H1 (cell line): ENCODE measurements at regions not wholly inside any gene's neighbourhood (a gene's known extent, or its start where the extent isn't known, plus 50 kb on each side); places are given as distances from the start of the nearest gene placed in this dataset.

Source experiments
- CTCF ChIA-PET: fragments of 300-600 bp; sonication (Branson Sonifier 250); formaldehyde crosslinking; loops from one replicate; lab custom pipeline; 2021; ENCODE audit not compliant: partially characterized antibody; lab: Charles Lee
- POLR2A ChIA-PET: fragments of 300-600 bp; sonication (Branson Sonifier 250); formaldehyde crosslinking; loops from one replicate; lab custom pipeline; 2021; ENCODE audit warnings: inconsistent platforms; ENCODE audit not compliant: partially characterized antibody; lab: Charles Lee
- DNase-seq, 2 experiments: peaks; one replicate each; pipeline versions ENCODE4 v3.0.0 to v3.0.0-alpha.2; 2010 to 2022; ENCODE audit warnings: low spot score in 2 of 2, low read depth in 1 of 2, mixed read lengths in 1 of 2
- FAIRE-seq: peaks from 2 replicates; lab custom pipeline; 2011; peaks lifted over from hg19 to GRCh38; lab: Jason Lieb, UNC
- H2AFZ ChIP-seq: 2 replicates; pipeline ENCODE4 v1.8.1; 2012; ENCODE audit warnings: low read length, inconsistent platforms
- H2AK5ac ChIP-seq: 2 replicates; pipeline ENCODE4 v1.6.1; 2013; ENCODE audit warnings: low read depth, low read length
- H2BK120ac ChIP-seq: replicated peaks from 2 replicates; pipeline ENCODE3; 2013; ENCODE audit warnings: low read depth, low read length, inconsistent platforms
- H2BK12ac ChIP-seq: 2 replicates; pipeline ENCODE4 v1.6.1; 2013; ENCODE audit warnings: low read depth, low read length
- H2BK15ac ChIP-seq: 2 replicates; pipeline ENCODE4 v1.6.1; 2013; ENCODE audit warnings: low read length
- H2BK20ac ChIP-seq: 2 replicates; pipeline ENCODE4 v1.6.1; 2013; ENCODE audit warnings: low read length
- H2BK5ac ChIP-seq: 2 replicates; pipeline ENCODE4 v1.6.1; 2013; ENCODE audit warnings: low read depth, low read length
- H3K14ac ChIP-seq: 2 replicates; pipeline ENCODE4 v1.6.1; 2013; ENCODE audit warnings: inconsistent platforms; ENCODE audit not compliant: insufficient read length
- H3K18ac ChIP-seq: 2 replicates; pipeline ENCODE4 v1.6.1; 2013; ENCODE audit warnings: low read length; ENCODE audit errors: extremely low read depth
- H3K23ac ChIP-seq: 2 replicates; pipeline ENCODE4 v1.6.1; 2013; ENCODE audit warnings: inconsistent platforms; ENCODE audit not compliant: insufficient read length
- H3K23me2 ChIP-seq: 2 replicates; pipeline ENCODE4 v1.6.1; 2013; ENCODE audit warnings: low read depth, low read length
- H3K27ac ChIP-seq: 2 replicates; pipeline ENCODE4 v1.6.1; 2011; ENCODE audit warnings: low read depth, low read length, inconsistent platforms
- H3K27me3 ChIP-seq, 4 experiments: replicated peaks in 1 of 4; 1 replicate in 1 of 4; 2 replicates in 3 of 4; pipeline versions ENCODE4 v1.6.1 to v1.8.1; 2011 to 2013; ENCODE audit warnings: low read length in 3 of 4, mild to moderate bottlenecking in 3 of 4, inconsistent platforms in 2 of 4, mixed read lengths in 2 of 4, moderate library complexity in 1 of 4; ENCODE audit not compliant: control insufficient read depth in 3 of 4, insufficient read depth in 3 of 4; ENCODE audit errors: extremely low read depth in 1 of 4
- H3K36me3 ChIP-seq, 4 experiments: 2 replicates each; pipeline versions ENCODE4 v1.6.1 to v1.8.1; 2011 to 2013; ENCODE audit warnings: mild to moderate bottlenecking in 4 of 4, low read length in 3 of 4, moderate library complexity in 2 of 4, control low read depth in 1 of 4, inconsistent platforms in 1 of 4; ENCODE audit not compliant: insufficient read depth in 4 of 4, control insufficient read depth in 2 of 4
- H3K4ac ChIP-seq: replicated peaks from 2 replicates; pipeline ENCODE3; 2013; ENCODE audit warnings: low read length, low read depth, mixed read lengths, inconsistent platforms; ENCODE audit not compliant: insufficient read length
- H3K4me1 ChIP-seq, 4 experiments: replicated peaks in 1 of 4; 1 replicate in 1 of 4; 2 replicates in 3 of 4; pipeline versions ENCODE4 v1.6.1 to v1.8.1; 2011 to 2013; ENCODE audit warnings: low read length in 3 of 4, inconsistent platforms in 2 of 4, mixed read lengths in 1 of 4; ENCODE audit not compliant: insufficient read depth in 4 of 4, control insufficient read depth in 3 of 4
- H3K4me2 ChIP-seq, 2 experiments: 2 replicates each; pipeline versions ENCODE4 v1.6.1 to v1.8.1; 2011 to 2013; ENCODE audit warnings: low read depth in 2 of 2, low read length in 2 of 2, control low read depth in 1 of 2, inconsistent platforms in 1 of 2, mild to moderate bottlenecking in 1 of 2; ENCODE audit not compliant: insufficient read depth in 1 of 2
- H3K4me3 ChIP-seq, 4 experiments: fragments of 200-600, 300-600 bp in 1 of 4; sonication (generic), shearing (Covaris generic), sonication (Bioruptor Twin) in 1 of 4; 2 replicates each; pipeline versions ENCODE4 v1.5.1 to v1.8.1; 2011 to 2016; ENCODE audit warnings: low read length in 4 of 4, low read depth in 3 of 4, control low read depth in 2 of 4, inconsistent platforms in 2 of 4, mild to moderate bottlenecking in 2 of 4, mixed read lengths in 1 of 4, moderate library complexity in 1 of 4; ENCODE audit not compliant: insufficient read depth in 2 of 4; ENCODE audit errors: extremely low read depth in 1 of 4
- H3K56ac ChIP-seq: replicated peaks from 2 replicates; pipeline ENCODE3; 2013; ENCODE audit warnings: low read depth, mild to moderate bottlenecking, mixed read lengths, low read length, inconsistent platforms; ENCODE audit not compliant: insufficient read length
- H3K79me1 ChIP-seq: 2 replicates; pipeline ENCODE4 v1.6.1; 2013; ENCODE audit warnings: low read depth, low read length, control low read depth
- H3K79me2 ChIP-seq, 2 experiments: 2 replicates each; pipeline versions ENCODE4 v1.6.1 to v1.8.1; 2012 to 2013; ENCODE audit warnings: low read length in 2 of 2, mild to moderate bottlenecking in 2 of 2, inconsistent platforms in 1 of 2; ENCODE audit not compliant: insufficient read depth in 2 of 2, control insufficient read depth in 1 of 2
- H3K9ac ChIP-seq, 4 experiments: replicated peaks in 1 of 4; 1 replicate in 1 of 4; 2 replicates in 3 of 4; pipeline versions ENCODE4 v1.6.1 to v1.8.1; 2011 to 2013; ENCODE audit warnings: low read depth in 3 of 4, low read length in 3 of 4, control low read depth in 2 of 4, mild to moderate bottlenecking in 2 of 4, moderate library complexity in 2 of 4, inconsistent platforms in 1 of 4; ENCODE audit errors: extremely low read depth in 1 of 4
- H3K9me3 ChIP-seq, 2 experiments: 2 replicates each; pipeline versions ENCODE4 v1.6.1 to v1.8.1; 2012 to 2013; ENCODE audit warnings: mild to moderate bottlenecking in 2 of 2, moderate library complexity in 2 of 2, control low read depth in 1 of 2, inconsistent platforms in 1 of 2, low read depth in 1 of 2, low read length in 1 of 2, mixed read lengths in 1 of 2; ENCODE audit not compliant: insufficient read depth in 2 of 2
- H4K20me1 ChIP-seq, 2 experiments: replicated peaks in 1 of 2; 2 replicates each; pipeline versions ENCODE3 to v1.8.1; 2011 to 2013; ENCODE audit warnings: inconsistent platforms in 2 of 2, low read length in 2 of 2, mild to moderate bottlenecking in 1 of 2; ENCODE audit not compliant: insufficient read depth in 2 of 2, control insufficient read depth in 1 of 2
- H4K5ac ChIP-seq: 2 replicates; pipeline ENCODE4 v1.6.1; 2013; ENCODE audit warnings: low read length, low read depth, mixed read lengths, inconsistent platforms; ENCODE audit not compliant: insufficient read length
- H4K8ac ChIP-seq: 2 replicates; pipeline ENCODE4 v1.8.0; 2013; ENCODE audit warnings: mild to moderate bottlenecking, moderate library complexity, low read length, inconsistent platforms; ENCODE audit not compliant: insufficient read depth; ENCODE audit errors: extremely low read depth
- H4K91ac ChIP-seq: replicated peaks from 2 replicates; pipeline ENCODE3; 2013; ENCODE audit warnings: low read length, mixed read lengths, inconsistent platforms; ENCODE audit not compliant: insufficient read length
- CBX5 ChIP-seq: fragments of 300-800, 300-1000 bp; sonication (generic); IDR thresholded peaks from 2 replicates; pipeline ENCODE4 v1.7.1; 2016; ENCODE audit warnings: antibody characterized with exemption, low read length, low read depth
- SRF ChIP-seq: IDR thresholded peaks from 2 replicates; pipeline ENCODE4 v1.6.1; 2011; ENCODE audit warnings: mild to moderate bottlenecking, low read depth, low read length, moderate library complexity
- TCF12 ChIP-seq: IDR thresholded peaks from 2 replicates; pipeline ENCODE4 v1.6.1; 2011; ENCODE audit warnings: low read depth, mild to moderate bottlenecking, low read length
- WGBS, 2 experiments: shearing (Covaris generic) in 1 of 2; methylation state at CpG; one replicate each; pipeline versions ENCODE4 v1.1.6 to v1.1.7; 2013 to 2015; ENCODE audit warnings: low lambda C conversion rate in 2 of 2, mixed read lengths in 2 of 2, inconsistent platforms in 1 of 2, low coverage in 1 of 2, missing lambda C conversion rate in 1 of 2; ENCODE audit not compliant: insufficient replicate concordance in 2 of 2, insufficient coverage in 1 of 2, insufficient read length in 1 of 2; ENCODE audit errors: extremely low coverage in 1 of 2, missing lambda C conversion rate in 1 of 2; 5-methylcytosine and 5-hydroxymethylcytosine counted together

DNA sequence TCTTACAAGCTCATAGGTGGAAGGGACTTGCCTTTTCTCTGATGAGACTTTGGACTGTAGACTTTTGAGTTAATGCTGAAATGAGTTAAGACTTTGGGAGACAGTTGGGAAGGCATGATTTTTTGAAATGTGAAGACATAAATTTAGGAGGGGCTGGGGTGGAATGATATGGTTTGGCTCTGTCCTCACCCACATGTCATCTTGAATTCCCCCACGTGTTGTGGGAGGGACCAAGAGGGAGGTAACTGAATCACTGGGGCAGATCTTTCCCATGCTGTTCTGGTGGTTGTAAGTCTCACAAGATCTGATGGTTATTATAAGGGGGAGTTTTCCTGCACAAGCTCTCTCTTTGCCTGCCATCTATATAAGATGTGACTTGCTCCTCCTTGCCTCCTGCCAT lies 777.9 kb downstream of the CENPC start:
- no peak overlapping the region for H2BK120ac ChIP-seq
- H2AFZ ChIP-seq, result no peak overlapping the region
- no peaks in the 10 kb centered on the region for H3K9me3 ChIP-seq
- no peak overlapping the region for H3K4ac ChIP-seq
- WGBS, 2 experiments, result 93% methylated on average over 1 of the region's 1 CpG; no CpG with 5 or more reads in 1 of the 2 experiments
- POLR2A ChIA-PET, result no interaction called here
- no peak overlapping the region for H4K8ac ChIP-seq
- no peak overlapping the region for H3K14ac ChIP-seq
- no peaks in the 10 kb centered on the region for H4K20me1 ChIP-seq
- H3K23me2 ChIP-seq, result no peaks in the 10 kb centered on the region
- H3K79me2 ChIP-seq, result no peaks in the 10 kb centered on the region
- TF ChIP-seq CBX5, result no peak
- no peak for TF ChIP-seq TCF12
- TF ChIP-seq SRF, result no peak
- TF ChIP-seq, all 59 proteins: peak for 0
- no peak overlapping the region for H2BK20ac ChIP-seq
- 0 out of 2 replicates have a peak overlapping the region, but pooled peaks have one; percentile 17 for H2BK12ac ChIP-seq
- no peak overlapping the region for H3K56ac ChIP-seq
- H3K27ac ChIP-seq, result no peak overlapping the region
- no peak overlapping the region for H3K23ac ChIP-seq
- no peak overlapping the region for H3K9ac ChIP-seq
- no peaks in the 10 kb centered on the region for H3K36me3 ChIP-seq
- DNase-seq (no peak), FAIRE-seq (no peak)
- H4K91ac ChIP-seq, result no peak overlapping the region
- no peak overlapping the region for H2AK5ac ChIP-seq
- no peak overlapping the region for H3K4me3 ChIP-seq
- H2BK15ac ChIP-seq, result no peak overlapping the region
- H4K5ac ChIP-seq, result no peak overlapping the region
- no peak overlapping the region for H2BK5ac ChIP-seq
- H3K4me2 ChIP-seq, result no peak overlapping the region
- CTCF ChIA-PET, result no interaction called here
- no peaks in the 10 kb centered on the region for H3K79me1 ChIP-seq
- no peak overlapping the region for H3K18ac ChIP-seq
- H3K27me3 ChIP-seq, result no peaks in the 10 kb centered on the region
- H3K4me1 ChIP-seq, result no peaks in the 10 kb centered on the region
